Keratinocyte (primary cell): ENCODE measurements at regions not wholly inside any gene's neighbourhood (a gene's known extent, or its start where the extent isn't known, plus 50 kb on each side); places are given as distances from the start of the nearest gene placed in this dataset.

Experiments
- CTCF ChIP-seq, 3 experiments: IDR thresholded peaks in 1 of 3; conservative IDR thresholded peaks in 1 of 3; optimal IDR thresholded peaks in 1 of 3; 2 replicates in 2 of 3; 3 replicates in 1 of 3; pipeline versions ENCODE3 to v1.5.1; 2011; ENCODE audit warnings: low read length in 3 of 3, mild to moderate bottlenecking in 3 of 3, moderate library complexity in 2 of 3, control low read depth in 1 of 3, inconsistent platforms in 1 of 3; ENCODE audit not compliant: insufficient read depth in 2 of 3; ENCODE audit errors: extremely low read depth in 1 of 3
- EZH2 ChIP-seq: IDR thresholded peaks from one replicate; pipeline ENCODE4 v1.6.1; 2012; ENCODE audit warnings: inconsistent platforms, mild to moderate bottlenecking, low read length, moderate library complexity

GRCh38 chr2:22037274-22037673 lies 913.5 kb downstream of the TDRD15 start:
- TF ChIP-seq EZH2 (no peak), CTCF (optimal IDR thresholded peaks at IDR 0.05 in 1 of 3, IDR thresholded peaks at IDR 0.05 in 1 of 3, conservative IDR thresholded peaks at IDR 0.05 in 1 of 3; ENCODE audit: extremely low read depth in 1 of 3, insufficient read depth in 2 of 3, low read length in 3 of 3) (no peak)
